ENCODE measurements at regions not wholly inside any gene's neighbourhood (a gene's known extent, or its start where the extent isn't known, plus 50 kb on each side); places are given as distances from the start of the nearest gene placed in this dataset.

- no peaks in the 10 kb centered on the region for H3K4me1 ChIP-seq (ENCODE audit: insufficient read depth, low read length)
- H3K4me3 ChIP-seq (ENCODE audit: low read depth in 1 of 2, low read length in 2 of 2): no peak overlapping the region
- peaks cover 0 to 6% of the 10 kb centered on the region in 2 donors for H3K27me3 ChIP-seq (ENCODE audit: control insufficient read depth in 1 of 2, insufficient read depth in 2 of 2, low read length in 2 of 2)
- H3K9me3 ChIP-seq (ENCODE audit: low read length): no peaks in the 10 kb centered on the region
- no peaks in the 10 kb centered on the region for H3K36me3 ChIP-seq (ENCODE audit: insufficient read depth, low read length)
- no peak overlapping the region for H3K27ac ChIP-seq (ENCODE audit: low read depth, low read length)
- no peak overlapping the region for H3K9ac ChIP-seq (ENCODE audit: low read length)
Observed at GRCh38 chr22:49694462-49695260, 133.0 kb downstream of the BRD1 start.

- Histone ChIP-seq H3K9ac (ENCODE audit: low read length) (no peak overlapping the region), H3K4me3 (ENCODE audit: low read depth in 1 of 2, low read length in 2 of 2) (no peak overlapping the region), H3K36me3 (ENCODE audit: insufficient read depth, low read length) (no peaks in the 10 kb centered on the region), H3K27ac (ENCODE audit: low read depth, low read length) (no peak overlapping the region), H3K27me3 (ENCODE audit: control insufficient read depth in 1 of 2, insufficient read depth in 2 of 2, low read length in 2 of 2) (peaks cover 0 to 10% of the 10 kb centered on the region in 2 donors), H3K4me1 (ENCODE audit: insufficient read depth, low read length) (no peaks in the 10 kb centered on the region), H3K9me3 (ENCODE audit: low read length) (no peaks in the 10 kb centered on the region)
Observed at GRCh38 chr22:49693848-49694247, 133.8 kb downstream of the BRD1 start.

- no peaks in the 10 kb centered on the region for H3K36me3 ChIP-seq (ENCODE audit: insufficient read depth, low read length)
- H3K4me1 ChIP-seq (ENCODE audit: insufficient read depth, low read length): no peaks in the 10 kb centered on the region
- H3K9me3 ChIP-seq (ENCODE audit: low read length): no peaks in the 10 kb centered on the region
- H3K27me3 ChIP-seq (ENCODE audit: control insufficient read depth in 1 of 2, insufficient read depth in 2 of 2, low read length in 2 of 2): peaks cover 0 to 14% of the 10 kb centered on the region in 2 donors
- H3K27ac ChIP-seq (ENCODE audit: low read depth, low read length): no peak overlapping the region
- no peak overlapping the region for H3K4me3 ChIP-seq (ENCODE audit: low read depth in 1 of 2, low read length in 2 of 2)
- H3K9ac ChIP-seq (ENCODE audit: low read length): no peak overlapping the region
Observed at GRCh38 chr22:49693416-49693815, 134.3 kb downstream of the BRD1 start.

- H3K27me3 ChIP-seq (ENCODE audit: control insufficient read depth in 1 of 2, insufficient read depth in 2 of 2, low read length in 2 of 2): peaks cover 0 to 21% of the 10 kb centered on the region in 2 donors
- no peaks in the 10 kb centered on the region for H3K36me3 ChIP-seq (ENCODE audit: insufficient read depth, low read length)
- no peak overlapping the region for H3K9ac ChIP-seq (ENCODE audit: low read length)
- H3K27ac ChIP-seq (ENCODE audit: low read depth, low read length): no peak overlapping the region
- no peaks in the 10 kb centered on the region for H3K9me3 ChIP-seq (ENCODE audit: low read length)
- H3K4me1 ChIP-seq (ENCODE audit: insufficient read depth, low read length): no peaks in the 10 kb centered on the region
- no peak overlapping the region for H3K4me3 ChIP-seq (ENCODE audit: low read depth in 1 of 2, low read length in 2 of 2)
Observed at GRCh38 chr22:49692499-49693225, 135.0 kb downstream of the BRD1 start.

- H3K9me3 ChIP-seq (ENCODE audit: low read length): no peaks in the 10 kb centered on the region
- peaks cover 0 to 30% of the 10 kb centered on the region in 2 donors for H3K27me3 ChIP-seq (ENCODE audit: control insufficient read depth in 1 of 2, insufficient read depth in 2 of 2, low read length in 2 of 2)
Observed at GRCh38 chr22:49691256-49691655, 136.4 kb downstream of the BRD1 start.

GRCh38 chr22:49690454-49690853 is 137.2 kb downstream of the BRD1 start:
- no peaks in the 10 kb centered on the region for H3K36me3 ChIP-seq (ENCODE audit: insufficient read depth, low read length)
- no peak overlapping the region for H3K27ac ChIP-seq (ENCODE audit: low read depth, low read length)
- H3K9me3 ChIP-seq (ENCODE audit: low read length): no peaks in the 10 kb centered on the region
- H3K9ac ChIP-seq (ENCODE audit: low read length): no peak overlapping the region
- peaks cover 0 to 37% of the 10 kb centered on the region in 2 donors for H3K27me3 ChIP-seq (ENCODE audit: control insufficient read depth in 1 of 2, insufficient read depth in 2 of 2, low read length in 2 of 2)
- H3K4me3 ChIP-seq (ENCODE audit: low read depth in 1 of 2, low read length in 2 of 2): no peak overlapping the region
- H3K4me1 ChIP-seq (ENCODE audit: insufficient read depth, low read length): no peaks in the 10 kb centered on the region

More at GRCh38 chr22:49691256-49691655, 136.4 kb downstream of the BRD1 start:
- Histone ChIP-seq H3K4me3 (ENCODE audit: low read depth in 1 of 2, low read length in 2 of 2) (no peak overlapping the region), H3K27ac (ENCODE audit: low read depth, low read length) (no peak overlapping the region), H3K9ac (ENCODE audit: low read length) (no peak overlapping the region), H3K36me3 (ENCODE audit: insufficient read depth, low read length) (no peaks in the 10 kb centered on the region), H3K4me1 (ENCODE audit: insufficient read depth, low read length) (no peaks in the 10 kb centered on the region)

GRCh38 chr22:49689858-49690257 is 137.8 kb downstream of the BRD1 start:
- Histone ChIP-seq H3K9ac (ENCODE audit: low read length) (no peak overlapping the region), H3K9me3 (ENCODE audit: low read length) (no peaks in the 10 kb centered on the region), H3K27ac (ENCODE audit: low read depth, low read length) (no peak overlapping the region), H3K4me3 (ENCODE audit: low read depth in 1 of 2, low read length in 2 of 2) (no peak overlapping the region), H3K27me3 (ENCODE audit: control insufficient read depth in 1 of 2, insufficient read depth in 2 of 2, low read length in 2 of 2) (peaks cover 0 to 37% of the 10 kb centered on the region in 2 donors), H3K4me1 (ENCODE audit: insufficient read depth, low read length) (no peaks in the 10 kb centered on the region), H3K36me3 (ENCODE audit: insufficient read depth, low read length) (no peaks in the 10 kb centered on the region)

- Histone ChIP-seq H3K4me1 (ENCODE audit: insufficient read depth, low read length) (no peaks in the 10 kb centered on the region), H3K4me3 (ENCODE audit: low read depth in 1 of 2, low read length in 2 of 2) (no peak overlapping the region), H3K9ac (ENCODE audit: low read length) (no peak overlapping the region), H3K9me3 (ENCODE audit: low read length) (no peaks in the 10 kb centered on the region), H3K27ac (ENCODE audit: low read depth, low read length) (no peak overlapping the region), H3K36me3 (ENCODE audit: insufficient read depth, low read length) (no peaks in the 10 kb centered on the region), H3K27me3 (ENCODE audit: control insufficient read depth in 1 of 2, insufficient read depth in 2 of 2, low read length in 2 of 2) (peaks cover 0 to 37% of the 10 kb centered on the region in 2 donors)
Observed at GRCh38 chr22:49689255-49689770, 138.4 kb downstream of the BRD1 start.

GRCh38 chr22:49688516-49689254 is 139.0 kb downstream of the BRD1 start:
- Histone ChIP-seq H3K27me3 (ENCODE audit: control insufficient read depth in 1 of 2, insufficient read depth in 2 of 2, low read length in 2 of 2) (peaks cover 0 to 37% of the 10 kb centered on the region in 2 donors), H3K4me1 (ENCODE audit: insufficient read depth, low read length) (no peaks in the 10 kb centered on the region), H3K9ac (ENCODE audit: low read length) (no peak overlapping the region), H3K9me3 (ENCODE audit: low read length) (no peaks in the 10 kb centered on the region), H3K27ac (ENCODE audit: low read depth, low read length) (no peak overlapping the region), H3K36me3 (ENCODE audit: insufficient read depth, low read length) (no peaks in the 10 kb centered on the region), H3K4me3 (ENCODE audit: low read depth in 1 of 2, low read length in 2 of 2) (no peak overlapping the region)

GRCh38 chr22:49687786-49688515 is 139.7 kb downstream of the BRD1 start:
- no peak overlapping the region for H3K9ac ChIP-seq (ENCODE audit: low read length)
- peaks cover 0 to 37% of the 10 kb centered on the region in 2 donors for H3K27me3 ChIP-seq (ENCODE audit: control insufficient read depth in 1 of 2, insufficient read depth in 2 of 2, low read length in 2 of 2)
- no peaks in the 10 kb centered on the region for H3K4me1 ChIP-seq (ENCODE audit: insufficient read depth, low read length)
- no peak overlapping the region for H3K4me3 ChIP-seq (ENCODE audit: low read depth in 1 of 2, low read length in 2 of 2)
- no peak overlapping the region for H3K27ac ChIP-seq (ENCODE audit: low read depth, low read length)
- no peaks in the 10 kb centered on the region for H3K9me3 ChIP-seq (ENCODE audit: low read length)
- no peaks in the 10 kb centered on the region for H3K36me3 ChIP-seq (ENCODE audit: insufficient read depth, low read length)
